Fibroblast of mammary gland (primary cell): ENCODE measurements at regions not wholly inside any gene's neighbourhood (a gene's known extent, or its start where the extent isn't known, plus 50 kb on each side); places are given as distances from the start of the nearest gene placed in this dataset.

Experiments
- DNase-seq: peaks from one replicate; pipeline ENCODE4 v3.0.0-alpha.2; 2010; ENCODE audit warnings: low read depth
- H3K4me3 ChIP-seq: 2 replicates; pipeline ENCODE4 v1.5.1; 2011; ENCODE audit warnings: low read depth, mild to moderate bottlenecking, low read length, moderate library complexity; ENCODE audit not compliant: control insufficient read depth
- CTCF ChIP-seq: conservative IDR thresholded peaks from 2 replicates; pipeline ENCODE4 v1.5.1; 2011; ENCODE audit warnings: low read depth, low read length, inconsistent platforms; ENCODE audit not compliant: control insufficient read depth, insufficient read depth

- TF ChIP-seq CTCF = no peak
- no peak overlapping the region for H3K4me3 ChIP-seq
- no peak for DNase-seq
These were observed 406.1 kb upstream of the HSF2 start for GRCh38 chr6:121993362-121993761.

- no peak for DNase-seq
- no peak overlapping the region for H3K4me3 ChIP-seq
- no peak for TF ChIP-seq CTCF
These were observed 404.5 kb upstream of the HSF2 start for GRCh38 chr6:121994919-121995318.

GRCh38 chr6:121998631-121999030 lies 400.8 kb upstream of the HSF2 start:
- H3K4me3 ChIP-seq = no peak overlapping the region
- no peak for DNase-seq
- TF ChIP-seq CTCF = no peak

- no peak overlapping the region for H3K4me3 ChIP-seq
- no peak for TF ChIP-seq CTCF
- no peak for DNase-seq
These were observed 399.9 kb upstream of the HSF2 start for GRCh38 chr6:121999456-122000065.

GRCh38 chr6:122005661-122006060 lies 393.8 kb upstream of the HSF2 start:
- no peak for TF ChIP-seq CTCF
- no peak for DNase-seq
- no peak overlapping the region for H3K4me3 ChIP-seq

GRCh38 chr6:122007339-122007738 lies 392.1 kb upstream of the HSF2 start:
- DNase-seq = peak; percentile 21
- TF ChIP-seq CTCF = no peak
- H3K4me3 ChIP-seq = no peak overlapping the region

GRCh38 chr6:122008101-122008999 lies 391.1 kb upstream of the HSF2 start:
- DNase-seq = no peak
- no peak for TF ChIP-seq CTCF
- H3K4me3 ChIP-seq = no peak overlapping the region
